ENCODE measurements at regions not wholly inside any gene's neighbourhood (a gene's known extent, or its start where the extent isn't known, plus 50 kb on each side); places are given as distances from the start of the nearest gene placed in this dataset.

GRCh38 chr3:109687626-109688025 lies 350.3 kb upstream of the DPPA4 start:
- TF ChIP-seq SP1 (IDR thresholded peaks at IDR 0.05): no peak
- TF ChIP-seq CTCF (IDR thresholded peaks at IDR 0.05; ENCODE audit: low read depth, low read length, missing input control): no peak
